ENCODE measurements at regions not wholly inside any gene's neighbourhood (a gene's known extent, or its start where the extent isn't known, plus 50 kb on each side); places are given as distances from the start of the nearest gene placed in this dataset.
"Not testable (repeated sequence)": the region's sequence is repeated elsewhere in the genome, so short reads cannot be mapped to it uniquely, and the experiment has no call there.

DNA sequence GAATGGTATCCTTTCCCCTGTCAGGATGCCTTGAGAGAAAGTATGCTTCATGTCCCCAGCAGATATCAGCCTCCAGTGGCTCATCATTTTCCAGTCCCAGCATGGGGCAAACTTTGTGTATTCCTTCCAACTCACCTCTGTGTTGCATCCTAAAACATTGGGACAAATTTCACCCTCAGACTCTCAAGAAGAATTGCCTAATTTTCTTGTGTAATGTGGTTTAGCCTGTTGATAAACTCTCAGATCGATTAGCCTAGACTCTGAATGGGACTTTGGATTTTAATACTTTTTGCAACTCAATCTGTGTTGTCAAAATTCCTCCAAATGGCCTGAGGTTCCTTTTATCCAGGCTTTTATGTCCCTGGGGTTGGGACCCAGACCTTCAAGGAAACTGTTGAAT, 805.3 kb downstream of the C4orf33 start:
- ATAC-seq, result no peak

DNA sequence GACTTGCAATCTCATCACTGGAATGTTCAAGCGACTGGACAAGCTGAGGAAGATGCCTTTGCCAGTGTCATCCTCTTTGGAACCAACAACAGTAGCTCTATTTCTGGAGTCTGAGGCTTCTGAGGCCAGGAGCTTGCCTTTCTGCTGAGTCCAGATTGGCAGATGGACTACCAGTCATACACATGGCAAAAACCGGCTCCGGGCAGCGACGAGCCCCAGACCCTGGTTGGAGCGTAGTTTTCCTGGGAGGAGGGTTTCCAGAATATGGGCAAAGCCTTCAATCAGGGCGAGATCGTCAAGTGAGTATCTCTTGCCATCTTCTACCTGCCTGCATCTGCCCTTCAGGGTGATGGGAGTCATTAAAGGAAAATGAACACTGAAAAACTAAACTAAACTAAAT, 807.9 kb downstream of the C4orf33 start:
- no peak for ATAC-seq

DNA sequence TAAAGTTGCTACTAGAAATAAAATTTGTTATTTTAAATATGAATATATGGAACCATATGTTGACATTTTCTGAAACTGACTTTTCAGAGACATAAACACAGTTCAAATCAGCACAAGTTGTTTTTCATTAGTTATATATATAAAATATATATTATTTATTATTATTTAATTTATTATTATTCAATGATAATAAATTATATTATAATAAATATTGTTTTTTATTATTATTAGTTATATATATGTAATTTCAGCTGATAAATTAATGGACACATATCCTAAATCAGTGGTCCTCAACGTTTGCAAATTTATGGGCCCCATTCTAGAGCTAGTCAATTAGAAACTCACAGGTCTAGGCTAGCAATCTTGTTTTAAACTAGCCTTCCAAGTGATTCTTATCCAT, 809.3 kb downstream of the C4orf33 start:
- ATAC-seq, result no peak

DNA sequence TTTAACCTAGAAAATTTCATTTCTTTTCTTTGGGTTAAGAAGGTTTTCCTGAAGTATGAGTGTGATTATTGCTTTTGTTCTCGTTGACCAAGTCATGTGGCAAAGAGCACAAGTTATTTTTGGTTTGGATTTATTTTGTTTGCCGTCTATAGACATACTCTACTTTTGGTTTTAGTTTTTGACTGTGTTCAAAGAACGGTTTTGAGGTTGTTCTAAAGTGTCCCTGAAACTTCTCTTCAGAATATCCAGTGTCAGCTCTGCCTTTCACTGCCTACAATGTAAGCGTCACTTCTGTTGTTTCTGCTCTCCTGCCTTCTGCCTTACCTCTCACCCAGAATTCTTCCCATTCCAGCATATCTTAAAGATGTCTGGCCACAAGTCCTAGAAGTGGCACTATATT, 812.2 kb downstream of the C4orf33 start:
- ATAC-seq, result no peak

DNA sequence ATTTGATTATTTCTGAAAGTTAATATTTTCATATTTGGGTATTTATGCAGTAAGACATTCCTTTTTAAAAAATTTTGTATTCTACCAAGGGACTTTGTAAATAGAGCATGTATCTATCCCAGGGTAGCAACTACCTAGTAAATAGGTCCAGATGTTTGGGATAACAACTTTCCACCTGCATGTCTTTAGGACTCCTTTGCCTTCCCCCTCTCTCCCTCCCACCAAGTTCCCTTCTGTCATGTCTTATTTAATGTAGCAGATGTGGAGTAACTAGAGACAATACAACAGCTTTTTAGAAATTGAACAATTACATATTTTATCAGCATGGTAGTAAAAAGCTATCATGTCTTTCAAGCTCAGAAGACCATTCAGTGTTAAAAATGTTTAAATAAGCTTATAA, 821.0 kb downstream of the C4orf33 start:
- no peak for ATAC-seq

DNA sequence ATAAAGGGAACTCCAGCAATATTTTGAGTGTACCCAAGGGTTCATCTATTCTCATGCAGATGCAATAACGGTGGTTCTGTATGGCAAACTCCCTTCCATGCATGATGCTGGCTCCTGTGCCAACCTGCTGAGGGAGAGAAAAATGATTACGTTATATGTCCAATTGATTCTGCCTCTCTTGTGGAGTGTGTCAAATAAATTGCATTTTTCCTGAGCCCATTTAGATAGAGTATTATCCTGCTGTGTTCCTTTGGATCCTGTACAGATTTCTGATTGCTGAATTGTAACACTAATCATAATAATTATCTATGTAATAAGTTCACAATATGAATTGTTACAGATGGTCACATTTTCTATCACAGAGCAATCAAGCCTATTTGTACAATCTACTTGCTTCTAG, 821.7 kb downstream of the C4orf33 start:
- ATAC-seq, result no peak

DNA sequence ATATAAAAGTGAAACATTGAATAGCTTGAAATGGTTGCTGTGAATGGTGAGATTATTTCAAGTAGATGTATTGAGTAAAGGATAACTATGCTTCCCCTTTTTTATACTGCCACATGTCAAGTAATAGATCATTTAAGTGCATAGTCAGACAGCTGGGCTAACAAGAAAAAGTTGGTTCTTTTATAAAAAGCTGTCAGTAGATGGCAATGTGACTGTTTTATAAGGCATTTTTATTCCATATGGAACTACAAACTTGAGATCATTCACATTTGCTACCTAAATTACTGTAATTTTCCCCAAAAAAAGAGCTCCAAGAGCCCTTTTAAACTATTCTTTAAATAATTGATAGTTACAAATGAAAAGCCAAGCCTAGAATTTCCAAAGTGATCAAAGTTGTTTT, 831.0 kb downstream of the C4orf33 start:
- no peak for ATAC-seq

DNA sequence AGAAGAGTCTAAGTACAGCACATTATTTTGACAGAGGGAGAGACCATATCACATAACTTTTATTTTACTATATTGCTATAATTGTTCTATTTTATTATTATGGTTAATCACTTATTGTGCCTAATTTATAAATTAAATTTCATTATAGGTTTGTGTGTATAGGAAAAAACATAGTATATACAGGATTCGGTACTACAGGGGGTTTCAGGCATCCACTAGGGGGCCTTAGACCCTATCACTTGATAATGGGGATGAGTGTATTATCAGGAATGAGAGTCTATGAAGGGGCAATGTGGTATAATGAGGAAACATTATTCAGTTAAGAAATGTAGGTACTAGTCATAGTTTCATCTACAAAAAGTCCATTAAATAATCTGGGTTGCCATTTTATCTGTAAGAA, 833.1 kb downstream of the C4orf33 start:
- ATAC-seq, result no peak

DNA sequence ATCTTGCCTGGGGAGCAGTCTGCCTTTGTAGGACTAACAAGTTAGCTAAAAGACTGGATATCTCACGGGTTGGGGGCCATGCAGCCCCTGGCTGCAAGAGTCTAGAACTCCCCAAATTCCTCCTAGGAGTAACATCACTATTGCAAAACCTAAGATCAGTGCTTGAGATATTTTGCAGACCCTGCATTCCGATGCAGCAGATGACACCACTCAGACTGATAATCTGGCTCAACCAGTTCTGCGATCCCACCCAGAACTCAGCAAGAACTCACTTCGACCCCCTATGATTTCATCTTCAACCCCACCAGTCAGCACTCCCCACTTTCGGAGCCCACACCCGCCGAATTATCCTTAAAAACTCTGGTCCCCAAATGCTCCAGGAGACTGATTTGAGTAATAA, 834.0 kb downstream of the C4orf33 start:
- no peak for ATAC-seq

DNA sequence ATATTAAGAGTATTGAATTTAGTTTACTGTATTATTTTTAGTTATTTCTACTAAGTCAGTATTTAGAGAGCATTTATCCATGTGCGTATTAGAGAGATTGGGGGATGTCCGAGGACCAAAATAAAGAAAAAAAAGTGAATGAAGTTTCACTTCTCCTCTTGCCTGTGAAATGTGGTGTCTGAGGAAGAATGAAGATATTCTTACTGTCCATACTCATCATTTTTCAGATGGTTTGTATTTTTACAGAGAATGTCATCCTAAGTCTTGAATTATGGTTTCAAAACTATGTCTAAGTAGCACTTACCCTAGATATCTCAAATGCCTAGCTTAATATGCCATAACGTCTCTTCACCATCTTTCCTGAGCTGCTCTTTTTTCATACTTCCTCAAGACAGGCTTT, 854.3 kb downstream of the C4orf33 start:
- ATAC-seq, result no peak

DNA sequence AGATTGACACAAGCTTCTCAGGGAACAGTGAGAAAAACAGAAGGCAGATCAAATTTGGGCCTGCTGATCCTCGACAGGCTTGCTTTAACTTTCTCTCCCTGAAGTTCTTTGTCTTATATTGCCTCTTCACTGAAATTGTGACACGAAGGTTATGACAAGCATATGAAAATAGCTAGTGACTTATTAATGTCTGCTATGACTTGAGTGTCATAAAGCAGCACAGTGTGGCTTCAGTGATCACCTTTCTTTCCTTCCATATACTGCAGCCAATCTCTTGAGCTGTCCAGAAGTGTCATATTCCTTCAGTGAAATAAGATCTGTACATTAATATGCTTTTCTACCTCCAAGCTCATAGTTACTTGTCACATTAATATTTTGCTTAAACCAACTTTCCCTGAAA, 870.2 kb downstream of the C4orf33 start:
- no peak for ATAC-seq

DNA sequence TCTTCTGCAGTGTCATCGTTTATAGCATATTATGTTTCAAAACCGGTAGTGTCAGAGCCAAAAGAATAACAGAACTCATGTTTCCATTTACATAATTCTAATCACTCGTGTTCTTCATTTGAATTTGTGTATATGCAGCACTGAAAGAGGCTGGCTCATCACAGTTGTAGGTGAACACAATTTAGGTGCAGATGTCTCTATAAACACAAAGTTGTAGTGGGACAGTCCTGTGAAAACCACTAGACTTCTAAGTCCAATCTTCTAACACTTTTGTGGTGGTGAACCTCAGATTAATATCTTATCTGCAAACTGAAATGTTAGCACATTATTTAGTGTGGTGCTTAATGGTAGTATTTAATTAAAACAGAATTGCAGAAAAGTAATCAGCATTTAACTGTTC, 872.4 kb downstream of the C4orf33 start:
- ATAC-seq, result no peak

DNA sequence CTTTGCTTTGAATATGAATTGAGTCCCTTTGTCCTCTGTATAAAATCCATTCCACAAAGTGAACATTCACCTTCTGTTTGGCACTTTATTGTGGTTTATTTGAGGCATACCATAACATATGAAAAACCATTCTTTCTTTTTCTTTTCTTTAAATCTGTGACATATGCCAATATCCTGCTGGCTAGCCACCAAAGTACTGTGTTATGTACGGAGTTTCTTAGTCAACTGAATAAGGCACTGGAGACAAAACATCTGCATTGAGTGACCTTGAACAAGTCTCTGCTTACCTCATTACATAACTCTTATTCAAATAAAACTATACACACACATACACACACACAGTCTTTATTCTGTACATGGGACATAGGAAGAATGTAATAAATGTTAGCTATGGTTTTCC, 872.8 kb downstream of the C4orf33 start:
- ATAC-seq, result no peak

DNA sequence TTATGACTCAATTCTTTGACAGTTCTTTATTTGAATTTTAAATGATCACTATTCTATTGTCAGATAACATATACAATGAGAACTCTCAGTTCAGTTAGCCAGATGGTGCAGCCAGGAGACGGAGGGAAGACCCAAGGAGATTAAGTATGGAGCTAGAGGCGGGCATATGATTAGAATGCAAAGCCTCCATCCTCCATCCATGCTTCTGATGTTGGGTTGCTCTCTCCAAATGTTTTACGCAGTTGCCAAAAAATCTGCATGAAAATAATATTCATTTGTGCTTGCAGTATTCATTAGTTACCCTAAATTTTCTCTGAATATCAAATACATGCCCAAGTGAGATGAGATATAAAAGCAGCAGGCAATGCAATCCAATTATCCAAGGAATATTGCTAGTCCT, 874.8 kb downstream of the C4orf33 start:
- no peak for ATAC-seq

DNA sequence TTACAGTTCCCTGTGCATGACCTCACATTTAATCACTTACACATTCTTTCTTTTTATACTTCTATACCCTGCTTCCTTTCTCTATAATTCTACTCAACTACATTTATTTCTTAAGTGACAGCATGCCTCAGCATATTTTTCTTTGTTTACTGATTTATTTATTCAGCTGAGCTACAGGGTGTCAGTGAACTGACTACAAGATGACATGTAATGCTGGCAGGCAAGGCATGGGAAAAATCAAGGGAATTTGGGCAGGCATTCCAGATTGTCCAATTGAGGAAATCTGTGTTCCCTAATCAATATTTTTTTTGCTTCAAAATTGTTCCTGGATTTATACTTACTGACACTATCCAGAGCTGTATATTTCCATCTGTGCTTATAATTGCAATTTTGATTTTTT, 875.5 kb downstream of the C4orf33 start:
- no peak for ATAC-seq

DNA sequence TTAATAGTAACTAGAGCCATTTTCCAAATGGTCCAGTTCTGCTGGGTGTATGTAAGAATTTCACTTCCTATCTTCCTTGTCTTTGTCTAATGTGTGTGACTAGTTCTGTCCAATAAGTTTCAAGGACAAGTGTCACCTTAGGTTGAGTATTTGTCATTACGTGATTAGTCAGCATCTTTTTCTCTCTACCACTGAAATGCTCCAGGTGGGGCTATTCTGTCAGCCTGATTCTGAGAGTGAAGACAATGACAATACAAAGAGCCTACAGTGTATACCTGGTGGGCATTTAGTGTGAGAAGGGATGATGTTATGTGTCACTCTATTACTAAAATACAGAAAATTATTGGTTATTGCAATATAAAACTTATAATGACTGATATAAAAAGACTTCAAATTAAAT, 876.3 kb downstream of the C4orf33 start:
- ATAC-seq, result no peak

DNA sequence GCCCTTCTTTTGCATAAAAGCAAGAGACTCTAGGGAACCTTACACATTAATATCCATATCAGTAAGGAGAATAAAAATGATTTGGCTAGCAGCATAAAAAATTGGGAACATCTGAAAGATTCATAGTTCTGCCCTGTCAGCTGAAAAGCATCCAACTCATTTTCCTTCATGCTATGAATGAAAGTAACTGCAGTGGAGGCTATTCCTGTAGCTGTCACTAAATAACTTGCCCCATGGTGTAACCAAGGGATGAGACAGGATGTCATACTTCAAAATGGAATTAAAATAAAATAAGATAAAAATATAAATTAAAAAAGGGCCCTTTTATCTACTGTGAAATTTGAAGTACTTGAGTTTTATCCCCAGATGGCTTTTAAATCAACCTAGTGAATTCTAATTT, 878.8 kb downstream of the C4orf33 start:
- ATAC-seq, result no peak

DNA sequence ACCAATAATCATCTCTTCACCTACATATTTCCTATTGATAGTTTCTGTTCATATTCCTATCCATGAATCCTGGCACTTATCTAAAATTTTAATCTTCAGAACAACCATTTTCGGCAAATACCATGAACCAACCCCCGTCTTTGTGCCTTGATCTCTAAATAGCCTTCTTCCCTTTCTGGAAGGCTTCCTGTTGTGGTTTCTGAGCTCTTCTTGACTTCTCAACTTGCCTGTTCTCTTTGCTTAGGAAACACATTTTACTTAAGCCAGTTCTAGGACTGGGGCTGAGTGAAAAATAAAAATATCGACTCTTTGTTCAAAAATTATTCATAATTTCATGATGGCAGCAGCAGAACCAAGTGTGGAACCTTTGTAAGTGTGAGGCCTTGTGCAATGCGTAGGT, 882.4 kb downstream of the C4orf33 start:
- no peak for ATAC-seq

DNA sequence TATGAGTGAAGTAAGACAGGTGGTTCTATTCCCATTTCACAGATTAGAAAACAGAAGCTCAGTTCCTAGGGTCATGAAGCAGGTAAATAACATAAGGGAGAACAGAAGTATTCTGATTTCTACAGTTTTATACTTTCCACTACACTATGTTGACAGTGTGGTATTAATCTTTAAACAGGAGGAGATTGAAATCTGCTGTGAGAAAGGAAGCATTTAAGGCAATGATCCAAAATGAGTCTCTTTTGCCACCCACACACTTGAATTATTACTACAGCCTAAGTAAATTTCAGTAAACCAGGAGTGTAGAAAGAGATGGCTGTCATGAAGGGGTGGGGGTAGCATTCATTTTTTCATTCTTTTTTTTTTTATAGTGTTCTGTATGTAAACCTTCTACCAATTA, 893.0 kb downstream of the C4orf33 start:
- ATAC-seq, result no peak

DNA sequence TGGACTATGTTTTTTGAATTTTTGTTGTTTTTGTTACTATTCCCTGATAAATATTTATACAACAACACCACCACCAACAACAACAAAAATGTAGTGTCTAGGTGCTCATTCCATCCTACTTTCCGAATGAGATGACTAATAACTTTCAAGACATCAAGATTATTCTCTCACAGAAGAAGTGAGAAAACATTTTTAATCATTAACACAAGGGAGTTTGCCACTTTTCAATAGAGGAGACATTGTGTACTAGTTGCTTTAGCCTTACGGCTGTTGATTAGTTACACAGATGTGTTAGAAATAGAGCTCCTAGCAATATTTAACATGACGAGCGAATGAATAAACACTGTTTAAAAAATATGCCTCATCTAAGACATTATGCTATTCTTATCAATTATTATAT, 898.8 kb downstream of the C4orf33 start:
- ATAC-seq, result no peak

DNA sequence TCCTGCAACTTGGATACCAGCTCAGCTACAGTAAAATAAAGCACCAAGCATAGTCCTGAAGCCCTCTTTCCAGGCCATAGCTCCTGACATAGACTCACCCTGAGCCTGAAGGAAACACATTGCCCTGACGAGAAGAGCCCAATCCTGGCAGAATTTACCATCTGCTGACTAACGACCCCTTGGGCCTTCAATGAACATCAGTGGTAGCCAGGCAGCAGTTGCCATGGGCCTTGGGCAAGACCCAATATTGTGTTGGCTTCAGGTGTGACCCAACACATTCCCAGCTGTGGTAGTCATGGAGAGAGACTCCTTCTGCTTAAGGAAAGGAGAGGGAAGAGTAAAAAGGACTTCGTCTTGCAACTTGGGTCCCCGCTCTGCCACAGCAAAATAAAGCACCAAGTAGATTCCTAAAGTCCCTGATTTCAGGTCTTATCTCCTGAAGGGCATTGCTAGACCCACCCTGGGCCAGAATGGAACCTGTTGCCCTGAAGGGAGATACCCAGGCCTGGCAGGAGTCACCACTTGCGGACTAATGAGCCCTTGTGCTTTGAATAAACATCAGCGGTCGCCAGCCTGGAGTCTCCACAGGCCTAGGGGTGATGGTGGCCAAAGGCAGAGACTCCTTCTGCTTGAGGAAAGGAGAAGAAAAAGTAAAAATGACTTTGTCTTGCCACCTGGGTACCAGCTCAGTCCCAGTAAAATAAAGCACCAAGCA, 902.6 kb downstream of the C4orf33 start:
- ATAC-seq, result no peak

DNA sequence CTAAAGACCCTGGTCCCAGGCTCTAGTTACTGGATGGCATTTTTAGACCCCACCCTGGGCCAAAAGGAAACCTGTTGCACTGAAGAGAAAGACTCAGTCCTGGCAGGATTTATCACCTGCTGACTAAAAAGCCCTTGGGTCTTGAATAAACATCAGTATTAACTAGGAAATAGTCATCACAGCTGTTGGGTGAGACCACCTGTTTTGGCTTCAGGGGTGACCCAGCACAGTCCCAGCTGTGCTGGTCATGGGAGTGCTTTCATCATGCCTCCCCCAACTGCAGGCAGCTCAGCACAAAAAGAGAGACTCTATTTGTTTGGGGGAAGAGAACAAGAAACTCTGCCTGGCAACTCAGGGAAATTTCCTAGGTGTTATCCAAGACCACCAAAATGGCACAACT, 903.2 kb downstream of the C4orf33 start:
- no peak for ATAC-seq

DNA sequence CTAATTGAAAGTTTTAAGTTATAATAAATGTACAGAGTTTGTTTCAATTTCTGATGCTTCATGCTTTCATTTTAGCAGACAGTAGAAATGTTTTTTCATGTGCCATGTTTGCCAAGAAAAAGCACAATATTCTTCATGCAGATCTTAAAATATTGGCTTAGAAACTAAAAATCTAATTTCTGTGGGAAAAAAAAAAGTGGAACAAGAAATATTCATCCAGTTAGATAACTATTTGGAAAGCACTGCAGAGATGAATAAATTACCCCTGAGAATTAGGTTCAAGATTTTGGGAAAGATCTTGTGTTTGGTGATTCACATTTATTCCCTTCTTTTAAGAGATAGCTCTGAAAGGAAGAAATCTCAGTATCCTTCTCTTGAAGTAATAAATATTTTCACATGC, 912.5 kb downstream of the C4orf33 start:
- no peak for ATAC-seq

DNA sequence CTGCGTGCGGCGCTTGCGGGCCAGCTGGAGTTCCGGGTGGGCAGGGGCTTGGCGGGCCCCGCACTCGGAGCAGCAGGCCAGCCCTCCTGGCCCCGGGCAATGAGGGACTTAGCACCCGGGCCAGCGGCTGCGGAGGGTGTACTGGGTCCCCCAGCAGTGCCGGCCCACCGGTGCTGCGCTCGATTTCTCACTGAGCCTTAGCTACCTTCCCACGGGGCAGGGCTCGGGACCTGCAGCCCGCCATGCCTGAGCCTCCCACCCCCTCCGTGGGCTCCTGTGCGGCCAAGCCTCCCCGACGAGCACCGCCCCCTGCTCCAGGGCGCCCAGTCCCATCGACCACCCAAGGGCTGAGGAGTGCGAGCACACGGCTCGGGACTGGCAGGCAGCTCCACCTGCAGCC, 916.9 kb downstream of the C4orf33 start:
- ATAC-seq, result not testable (repeated sequence)

DNA sequence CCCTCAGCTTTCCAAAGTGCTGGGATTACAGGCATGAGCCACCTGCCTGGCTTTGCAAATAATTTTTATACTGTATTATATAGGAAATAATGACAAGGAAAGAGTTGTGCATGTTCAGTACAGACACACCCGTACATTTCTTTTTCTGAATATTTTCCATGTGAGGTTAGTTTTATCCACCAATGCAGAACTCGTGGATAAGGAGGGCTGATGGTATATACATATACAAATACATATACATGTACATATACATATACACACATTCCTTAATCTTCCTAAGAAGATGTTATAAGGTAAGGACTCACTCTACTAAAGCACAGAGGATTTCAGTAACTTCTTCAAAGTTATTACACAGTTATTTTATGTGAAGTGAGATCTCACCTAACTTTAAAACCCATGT, 925.8 kb downstream of the C4orf33 start:
- no peak for ATAC-seq

DNA sequence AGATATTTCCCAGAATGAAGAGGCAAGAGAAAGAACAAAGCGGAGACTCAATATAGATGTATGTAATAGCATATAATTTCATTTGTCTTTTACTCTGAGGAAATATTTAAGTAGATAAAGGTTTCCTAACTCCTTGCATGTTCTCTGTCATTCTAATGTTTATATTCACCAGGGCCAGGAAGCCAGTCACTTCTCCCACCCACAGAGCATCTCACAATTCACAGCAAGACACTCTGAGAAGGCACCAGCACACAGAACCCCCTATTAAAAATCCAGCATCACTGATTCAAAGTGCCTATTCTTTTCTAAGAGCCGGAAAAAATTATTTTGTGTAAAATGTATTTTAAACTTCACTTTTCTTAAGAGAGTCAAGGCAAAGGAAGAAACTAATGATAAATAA, 927.1 kb downstream of the C4orf33 start:
- ATAC-seq, result no peak

Data from esophagus mucosa (tissue), 1 donor.